GM19324 (cell line): ENCODE measurements at regions not wholly inside any gene's neighbourhood (a gene's known extent, or its start where the extent isn't known, plus 50 kb on each side); places are given as distances from the start of the nearest gene placed in this dataset.
"Not testable (repeated sequence)": the region's sequence is repeated elsewhere in the genome, so short reads cannot be mapped to it uniquely, and the experiment has no call there.

Experiments used
- ATAC-seq: cut with Tn5 transposase; IDR thresholded peaks from one replicate; pipeline ENCODE4 v1.9.1; 2021; ENCODE audit warnings: mild to moderate bottlenecking, moderate library complexity; ENCODE audit not compliant: unreplicated experiment, low FRiP score

DNA sequence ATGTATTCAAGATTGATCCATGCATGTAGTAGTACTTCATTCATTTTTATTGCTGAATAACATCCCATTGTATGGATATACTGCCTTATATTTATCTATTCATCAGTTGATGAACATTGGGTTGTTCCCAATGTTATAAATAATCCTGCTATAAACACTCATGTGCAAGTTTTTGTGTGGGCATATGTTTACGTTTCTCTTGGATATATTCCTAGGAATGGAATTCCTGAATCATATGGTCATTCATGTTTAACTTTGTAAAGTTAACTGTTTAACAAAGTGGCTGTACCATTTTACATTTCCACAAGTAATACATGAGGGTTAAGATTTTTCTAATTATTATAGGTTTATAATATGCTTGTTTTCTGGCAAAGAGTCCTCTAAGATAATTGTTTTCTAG, 1568.2 kb upstream of the SEL1L start:
- no peak for ATAC-seq

DNA sequence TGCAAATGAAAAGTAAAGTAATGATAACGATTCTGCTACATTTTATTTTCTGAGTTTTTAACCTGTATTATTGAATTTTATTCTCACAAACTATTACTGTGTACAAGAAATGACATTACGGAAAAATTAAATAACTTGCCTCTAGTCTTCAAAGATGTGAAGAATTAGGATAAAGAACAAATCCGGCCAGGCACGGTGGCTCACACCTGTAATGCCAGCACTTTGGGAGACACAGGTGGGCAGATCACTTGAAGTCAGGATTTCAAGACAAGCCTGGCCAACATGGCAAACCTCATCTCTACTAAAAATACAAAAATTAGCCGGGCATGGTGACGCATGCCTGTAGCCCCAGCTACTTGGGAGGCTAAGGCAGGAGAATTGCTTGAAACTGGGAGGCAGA, 1584.4 kb upstream of the SEL1L start:
- ATAC-seq = no peak

GRCh38 chr14:83120187-83120586, 1586.5 kb upstream of the SEL1L start:
- ATAC-seq = no peak

DNA sequence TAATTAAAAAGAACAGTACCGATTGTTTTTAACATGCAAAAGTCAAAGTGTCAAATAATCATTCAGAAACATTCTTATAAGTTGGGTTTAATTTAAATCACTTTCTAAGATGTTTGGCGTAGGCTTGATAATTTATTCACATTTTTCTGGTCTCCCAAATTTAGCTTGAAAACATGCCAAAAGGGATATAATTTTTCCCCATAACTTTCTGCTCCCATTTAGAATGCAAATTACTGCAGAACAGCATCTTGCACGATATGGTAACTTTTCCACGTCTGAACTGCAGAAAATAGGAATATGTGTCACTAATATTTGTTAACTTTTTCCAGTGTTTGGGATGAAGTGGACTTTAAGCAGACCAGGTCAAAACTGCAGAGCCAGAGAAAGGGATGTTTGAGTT, 1592.4 kb upstream of the SEL1L start:
- no peak for ATAC-seq

GRCh38 chr14:83128783-83129182, 1595.1 kb upstream of the SEL1L start:
- ATAC-seq = no peak

- no peak for ATAC-seq
Measured at GRCh38 chr14:83129496-83129895, 1595.8 kb upstream of the SEL1L start.

- ATAC-seq = no peak
Measured at GRCh38 chr14:83133981-83134645, 1600.5 kb upstream of the SEL1L start.

DNA sequence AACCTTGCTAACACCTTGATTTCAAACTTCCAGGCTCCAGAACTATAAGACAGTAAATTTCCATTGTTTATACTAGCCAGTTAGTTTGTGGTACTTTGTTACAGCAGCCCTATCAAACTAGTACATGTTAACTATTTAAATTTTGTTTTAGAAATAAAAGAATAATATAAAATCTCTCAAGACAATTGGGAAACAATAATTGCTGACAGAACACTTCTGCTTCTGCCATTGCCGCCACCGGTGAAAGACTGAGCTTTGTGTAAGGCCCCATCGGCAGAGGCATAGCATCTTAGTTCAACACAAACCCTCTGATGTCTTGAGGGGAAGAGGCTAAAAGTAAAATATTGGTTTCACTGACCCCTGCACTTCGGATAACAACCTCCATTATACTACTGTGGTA, 1607.1 kb upstream of the SEL1L start:
- no peak for ATAC-seq

DNA sequence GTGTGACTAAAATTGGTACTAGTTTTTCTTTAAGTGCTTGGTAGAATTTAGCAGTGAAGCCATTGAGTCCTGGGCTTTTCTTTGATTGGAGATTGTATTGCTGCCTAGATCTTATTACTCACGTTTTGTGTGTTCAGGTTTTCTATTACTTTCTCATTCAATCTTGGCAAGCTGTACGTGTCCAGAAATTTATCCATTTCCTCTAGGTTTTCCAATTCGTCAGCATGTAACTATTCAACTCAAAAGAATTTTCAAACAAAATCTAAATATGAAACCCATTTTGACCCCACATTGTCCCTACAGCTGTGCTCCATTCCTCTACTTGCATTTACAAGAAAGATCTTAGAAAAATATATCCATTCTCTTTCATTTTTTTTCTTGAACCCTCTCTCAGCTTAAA, 1613.4 kb upstream of the SEL1L start:
- ATAC-seq = no peak

- no peak for ATAC-seq
Measured at GRCh38 chr14:83151571-83151970, 1617.9 kb upstream of the SEL1L start.

GRCh38 chr14:83153081-83153480, 1619.4 kb upstream of the SEL1L start:
- no peak for ATAC-seq

DNA sequence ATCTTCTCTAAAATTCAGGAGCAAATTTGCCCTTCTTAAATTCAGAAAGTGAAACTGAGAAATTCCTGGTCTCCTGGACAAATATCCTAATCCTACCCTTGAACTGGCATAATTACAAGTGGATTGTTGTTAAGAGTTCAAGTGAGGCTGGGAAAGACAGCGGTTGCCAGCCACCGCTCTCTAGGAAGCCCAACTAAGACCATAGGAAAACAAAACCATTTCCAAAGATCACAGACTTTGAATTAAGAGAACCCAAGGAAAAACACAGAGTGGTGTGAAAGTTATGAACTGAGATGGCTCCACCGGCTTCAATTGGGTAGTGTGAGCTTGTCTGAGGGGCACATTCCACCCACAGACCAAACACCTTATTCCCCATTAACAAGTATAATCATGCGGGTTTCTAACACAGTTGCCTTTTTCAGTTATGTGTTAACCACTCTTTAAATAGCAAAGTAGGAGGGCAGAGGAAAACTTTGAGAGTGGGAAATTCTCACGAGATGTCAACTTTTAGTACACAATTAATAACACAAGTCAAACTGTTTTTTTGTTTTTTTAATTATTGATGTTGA, 1628.8 kb upstream of the SEL1L start:
- no peak for ATAC-seq

GRCh38 chr14:83163016-83163415, 1629.4 kb upstream of the SEL1L start:
- ATAC-seq = no peak

GRCh38 chr14:83164016-83164415, 1630.4 kb upstream of the SEL1L start:
- no peak for ATAC-seq

DNA sequence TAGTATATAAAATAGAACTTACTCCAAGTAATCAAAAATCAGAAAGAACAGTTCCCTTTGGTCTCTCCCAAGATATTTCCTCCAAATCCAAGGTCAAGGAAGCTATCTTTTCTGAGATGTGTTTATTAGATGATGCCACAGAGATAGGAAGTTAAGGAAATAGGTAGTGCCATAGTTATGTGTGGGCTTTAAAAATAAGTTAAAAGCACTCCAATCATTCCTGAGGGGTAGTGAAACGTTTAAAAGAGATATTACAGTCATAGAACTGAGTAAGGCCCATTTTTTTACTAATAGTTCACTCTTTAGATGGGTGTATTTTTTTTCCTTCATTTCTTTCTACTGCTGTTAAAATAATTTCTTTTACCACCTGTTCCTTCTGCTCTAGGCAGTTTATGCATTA, 1630.9 kb upstream of the SEL1L start:
- ATAC-seq = no peak

GRCh38 chr14:83170165-83170564, 1636.5 kb upstream of the SEL1L start:
- no peak for ATAC-seq

GRCh38 chr14:83171761-83172160, 1638.1 kb upstream of the SEL1L start:
- ATAC-seq = no peak

DNA sequence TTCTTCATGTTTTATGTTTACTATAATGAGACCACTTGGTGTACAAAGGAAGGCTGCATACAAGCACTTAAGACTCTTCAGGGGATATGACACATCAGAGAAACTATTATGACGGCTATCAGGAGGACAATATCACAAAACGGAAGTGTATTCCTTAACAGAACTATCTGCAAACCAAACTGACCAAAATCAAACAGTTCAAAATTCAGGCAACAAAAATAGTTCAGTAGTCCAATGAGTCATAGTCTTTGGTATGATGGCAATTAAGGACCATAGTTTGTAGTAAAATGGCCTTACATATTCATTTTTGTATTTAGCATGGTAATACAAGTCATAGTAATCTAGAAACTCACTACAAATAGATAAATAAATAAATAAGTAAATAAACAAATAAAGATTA, 1638.7 kb upstream of the SEL1L start:
- ATAC-seq = no peak

DNA sequence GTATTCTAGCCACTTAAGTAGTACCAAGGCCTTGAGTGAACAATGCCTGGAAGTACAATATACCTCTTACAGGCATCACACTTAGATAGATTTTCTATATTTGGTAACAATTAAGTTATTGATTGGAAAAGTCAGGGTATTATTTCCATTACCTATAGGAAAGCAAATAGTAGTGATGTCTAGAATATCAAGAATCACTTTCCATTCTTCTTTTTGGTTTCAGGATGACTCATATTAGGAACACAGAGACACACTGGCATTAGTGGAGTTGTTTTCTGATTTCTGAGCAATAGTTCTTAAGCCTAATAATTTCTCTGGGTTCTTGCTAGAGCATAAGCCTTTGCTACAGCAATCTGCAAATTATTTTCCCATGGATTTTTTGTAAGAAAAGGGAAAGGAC, 1640.0 kb upstream of the SEL1L start:
- ATAC-seq = no peak

GRCh38 chr14:83184531-83184930, 1650.9 kb upstream of the SEL1L start:
- no peak for ATAC-seq

- not testable (repeated sequence) for ATAC-seq
Measured at GRCh38 chr14:83188311-83188710, 1654.7 kb upstream of the SEL1L start.

DNA sequence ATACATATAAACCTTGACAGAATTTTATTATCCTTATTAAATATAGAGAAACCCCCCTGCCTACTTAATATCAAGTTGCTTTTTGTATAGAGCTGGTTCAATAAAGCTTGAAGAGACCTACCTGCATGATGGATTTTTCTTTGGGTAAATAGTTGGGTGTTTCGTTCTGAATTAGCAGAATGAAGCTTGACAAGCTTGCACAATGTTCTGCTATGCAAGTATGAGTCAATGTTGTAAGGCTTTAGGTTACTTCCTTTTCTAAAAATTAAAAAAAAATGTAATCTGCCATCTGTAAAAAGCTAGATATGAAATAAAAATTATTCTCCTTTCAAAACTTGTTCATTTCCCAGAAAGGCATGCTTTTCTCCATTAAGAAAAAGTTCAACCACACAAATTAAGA, 1662.6 kb upstream of the SEL1L start:
- ATAC-seq = no peak

GRCh38 chr14:83197271-83197670, 1663.6 kb upstream of the SEL1L start:
- ATAC-seq = no peak
